Esophagus muscularis mucosa (tissue), 4 donors: ENCODE measurements at regions not wholly inside any gene's neighbourhood (a gene's known extent, or its start where the extent isn't known, plus 50 kb on each side); places are given as distances from the start of the nearest gene placed in this dataset.

ENCODE experiments used
- DNase-seq: peaks from one replicate; pipeline ENCODE4 v3.0.0-alpha.2; 2017; ENCODE audit errors: extremely low spot score
- H3K27ac ChIP-seq, 4 donors: fragments of 200-600 bp; sonication (generic); replicated peaks in 1 of 4; 1 replicate in 3 of 4; 2 replicates in 1 of 4; pipeline ENCODE4 v1.5.1; 2016 to 2019; ENCODE audit warnings: mild to moderate bottlenecking in 1 of 4
- H3K27me3 ChIP-seq, 4 donors: fragments of 200-600 bp; sonication (generic); one replicate each; pipeline versions ENCODE4 v1.5.1 to v1.6.0; 2016 to 2019
- H3K36me3 ChIP-seq, 4 donors: fragments of 200-600 bp; sonication (generic); one replicate each; pipeline ENCODE4 v1.5.1; 2016 to 2019
- H3K4me1 ChIP-seq, 4 donors: fragments of 200-600 bp; sonication (generic); one replicate each; pipeline ENCODE4 v1.5.1; 2016 to 2019
- H3K4me3 ChIP-seq, 4 donors: fragments of 200-600 bp; sonication (generic); 1 replicate in 2 of 4; 2 replicates in 2 of 4; pipeline ENCODE4 v1.5.1; 2016 to 2019; ENCODE audit warnings: mild to moderate bottlenecking in 4 of 4, moderate library complexity in 1 of 4
- H3K9me3 ChIP-seq, 4 donors: fragments of 200-600 bp; sonication (generic); 1 replicate in 3 of 4; 2 replicates in 1 of 4; pipeline ENCODE4 v1.5.1; 2016 to 2019
- CTCF ChIP-seq, 3 experiments: fragments of 200-600 bp in 2 of 3; fragments of 450-650 bp in 1 of 3; sonication (generic) in 2 of 3; IDR thresholded peaks; one replicate each; pipeline ENCODE4 v1.5.1; 2017 to 2019; ENCODE audit warnings: antibody characterized with exemption in 3 of 3, mild to moderate bottlenecking in 2 of 3, moderate library complexity in 1 of 3
- EP300 ChIP-seq: sonication (generic); formaldehyde crosslinking; IDR thresholded peaks from one replicate; pipeline ENCODE4 v1.6.1; 2017; ENCODE audit warnings: antibody characterized with exemption
- POLR2A ChIP-seq: fragments of 450-650 bp; IDR thresholded peaks from one replicate; pipeline ENCODE4 v1.6.1; 2017; ENCODE audit warnings: antibody characterized with exemption, moderate library complexity, mild to moderate bottlenecking, low read depth
- POLR2AphosphoS5 ChIP-seq, 2 donors: sonication (generic); formaldehyde crosslinking; IDR thresholded peaks; one replicate each; pipeline ENCODE4 v1.6.1; 2017; ENCODE audit warnings: antibody characterized with exemption in 2 of 2
- WGBS: methylation state at CpG from one replicate; pipeline ENCODE4 v1.1.5; 2018; 5-methylcytosine and 5-hydroxymethylcytosine counted together
- intact Hi-C: fragments of 100-400 bp; cut with DNase I; formaldehyde crosslinking; loops from one replicate; pipeline ENCODE4 v1.15.1; 2023

GRCh38 chr1:218679988-218680748 is 335.0 kb downstream of the TGFB2 start:
- no peaks in the 10 kb centered on the region for H3K36me3 ChIP-seq
- intact Hi-C loops = no loop called here
- DNase-seq = no peak
- H3K27me3 ChIP-seq = no peaks in the 10 kb centered on the region
- H3K9me3 ChIP-seq = no peaks in the 10 kb centered on the region
- H3K27ac ChIP-seq = no peak overlapping the region
- H3K4me3 ChIP-seq = no peak overlapping the region
- 86% methylated on average over 4 of the region's 4 CpGs for WGBS
- TF ChIP-seq POLR2A (no peak), CTCF (IDR thresholded peaks at IDR 0.05) (no peak), POLR2AphosphoS5 (IDR thresholded peaks at IDR 0.05) (no peak)
- H3K4me1 ChIP-seq = peaks cover 0 to 8% (median 5%) of the 10 kb centered on the region in 4 donors

GRCh38 chr1:218683242-218683641 is 338.1 kb downstream of the TGFB2 start:
- H3K27me3 ChIP-seq = no peaks in the 10 kb centered on the region
- H3K27ac ChIP-seq = no peak overlapping the region
- no peak overlapping the region for H3K4me3 ChIP-seq
- no peaks in the 10 kb centered on the region for H3K36me3 ChIP-seq
- H3K9me3 ChIP-seq = no peaks in the 10 kb centered on the region
- peaks cover 0 to 8% (median 5%) of the 10 kb centered on the region in 4 donors for H3K4me1 ChIP-seq
- intact Hi-C loops = no loop called here
- 93% methylated on average over 2 of the region's 2 CpGs for WGBS
- no peak for TF ChIP-seq EP300
- TF ChIP-seq POLR2A = no peak
- TF ChIP-seq POLR2AphosphoS5 (IDR thresholded peaks at IDR 0.05) = no peak
- TF ChIP-seq CTCF (IDR thresholded peaks at IDR 0.05) = no peak
- DNase-seq = no peak

- no peak for DNase-seq
- H3K4me1 ChIP-seq = no peaks in the 10 kb centered on the region
- H3K27ac ChIP-seq = no peak overlapping the region
- no peaks in the 10 kb centered on the region for H3K27me3 ChIP-seq
- intact Hi-C loops = no loop called here
- no peak overlapping the region for H3K4me3 ChIP-seq
- no peak for TF ChIP-seq POLR2A
- TF ChIP-seq POLR2AphosphoS5 (IDR thresholded peaks at IDR 0.05) = no peak
- no peak for TF ChIP-seq EP300
- TF ChIP-seq CTCF (IDR thresholded peaks at IDR 0.05) = no peak
- H3K9me3 ChIP-seq = no peaks in the 10 kb centered on the region
- no peaks in the 10 kb centered on the region for H3K36me3 ChIP-seq
Measured at GRCh38 chr1:218686258-218686657, 341.1 kb downstream of the TGFB2 start.

GRCh38 chr1:218686761-218687160 is 341.6 kb downstream of the TGFB2 start:
- no peak for DNase-seq
- H3K27me3 ChIP-seq = no peaks in the 10 kb centered on the region
- WGBS = 82% methylated on average over 1 of the region's 1 CpG
- intact Hi-C loops = no loop called here
- no peak overlapping the region for H3K27ac ChIP-seq
- no peaks in the 10 kb centered on the region for H3K4me1 ChIP-seq
- H3K4me3 ChIP-seq = no peak overlapping the region
- no peaks in the 10 kb centered on the region for H3K9me3 ChIP-seq
- TF ChIP-seq EP300 = no peak
- TF ChIP-seq POLR2A = no peak
- TF ChIP-seq POLR2AphosphoS5 (IDR thresholded peaks at IDR 0.05) = no peak
- TF ChIP-seq CTCF (IDR thresholded peaks at IDR 0.05) = no peak
- H3K36me3 ChIP-seq = no peaks in the 10 kb centered on the region

GRCh38 chr1:218692808-218693207 is 347.7 kb downstream of the TGFB2 start:
- TF ChIP-seq EP300 (no peak), CTCF (IDR thresholded peaks at IDR 0.05) (no peak), POLR2A (no peak), POLR2AphosphoS5 (IDR thresholded peaks at IDR 0.05) (no peak)
- DNase-seq = no peak
- H3K4me1 ChIP-seq = peaks cover 0 to 7% (median 0%) of the 10 kb centered on the region in 4 donors
- no peaks in the 10 kb centered on the region for H3K27me3 ChIP-seq
- H3K36me3 ChIP-seq = no peaks in the 10 kb centered on the region
- H3K9me3 ChIP-seq = no peaks in the 10 kb centered on the region
- H3K4me3 ChIP-seq = no peak overlapping the region
- intact Hi-C loops = no loop called here
- no peak overlapping the region for H3K27ac ChIP-seq
- 69% methylated on average over 2 of the region's 2 CpGs for WGBS
